ENCODE measurements at regions not wholly inside any gene's neighbourhood (a gene's known extent, or its start where the extent isn't known, plus 50 kb on each side); places are given as distances from the start of the nearest gene placed in this dataset.

DNA sequence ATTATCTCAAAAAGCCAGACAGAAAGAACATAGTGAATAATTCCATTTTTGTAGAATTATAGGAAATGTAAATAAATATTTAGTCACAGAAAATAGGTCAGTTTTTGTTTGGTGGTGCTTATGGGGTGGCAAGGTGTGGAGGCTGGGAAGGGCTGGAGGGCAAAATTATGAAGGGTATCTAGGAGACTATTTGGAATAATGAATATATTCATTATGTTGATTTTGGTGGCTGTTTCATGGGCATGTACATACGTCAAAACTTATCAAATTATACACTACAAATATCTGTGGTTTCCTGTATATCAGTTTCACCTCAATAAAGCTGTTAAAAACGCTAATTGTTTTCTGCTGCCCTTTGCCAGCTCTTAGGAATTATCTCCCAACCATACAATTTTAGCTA, 298.7 kb upstream of the GOLIM4 start:
- Histone ChIP-seq H3K4me3 (ENCODE audit: low read length) (no peak overlapping the region), H3K4me1 (ENCODE audit: low read length) (no peaks in the 10 kb centered on the region), H3F3A (ENCODE audit: insufficient read depth, low read length) (no peaks in the 10 kb centered on the region), H3K4me2 (ENCODE audit: low read depth, low read length) (no peak overlapping the region), H3K9me3 (replicated peaks; ENCODE audit: insufficient read depth, low read length) (no peaks in the 10 kb centered on the region), H4K20me1 (ENCODE audit: insufficient read depth, low read length) (no peaks in the 10 kb centered on the region), H3K27ac (ENCODE audit: low read length) (no peak overlapping the region), H3K27me3 (replicated peaks; ENCODE audit: insufficient read depth, low read length) (no peaks in the 10 kb centered on the region), H2AFZ (ENCODE audit: low read length) (no peak overlapping the region), H3K9me2 (replicated peaks; ENCODE audit: insufficient read depth, low read length) (no peaks in the 10 kb centered on the region), H3K36me3 (replicated peaks; ENCODE audit: insufficient read depth, low read length) (no peaks in the 10 kb centered on the region), H3K9ac (ENCODE audit: low read length) (no peak overlapping the region), H3K79me2 (ENCODE audit: low read length) (no peaks in the 10 kb centered on the region)
- no peak for TF ChIP-seq EZH2phosphoT487 (IDR thresholded peaks at IDR 0.05; ENCODE audit: low read length)
- no peak for TF ChIP-seq EZH2 (optimal IDR thresholded peaks at IDR 0.05; ENCODE audit: low read depth, low read length)
- TF ChIP-seq, protein P1, sequence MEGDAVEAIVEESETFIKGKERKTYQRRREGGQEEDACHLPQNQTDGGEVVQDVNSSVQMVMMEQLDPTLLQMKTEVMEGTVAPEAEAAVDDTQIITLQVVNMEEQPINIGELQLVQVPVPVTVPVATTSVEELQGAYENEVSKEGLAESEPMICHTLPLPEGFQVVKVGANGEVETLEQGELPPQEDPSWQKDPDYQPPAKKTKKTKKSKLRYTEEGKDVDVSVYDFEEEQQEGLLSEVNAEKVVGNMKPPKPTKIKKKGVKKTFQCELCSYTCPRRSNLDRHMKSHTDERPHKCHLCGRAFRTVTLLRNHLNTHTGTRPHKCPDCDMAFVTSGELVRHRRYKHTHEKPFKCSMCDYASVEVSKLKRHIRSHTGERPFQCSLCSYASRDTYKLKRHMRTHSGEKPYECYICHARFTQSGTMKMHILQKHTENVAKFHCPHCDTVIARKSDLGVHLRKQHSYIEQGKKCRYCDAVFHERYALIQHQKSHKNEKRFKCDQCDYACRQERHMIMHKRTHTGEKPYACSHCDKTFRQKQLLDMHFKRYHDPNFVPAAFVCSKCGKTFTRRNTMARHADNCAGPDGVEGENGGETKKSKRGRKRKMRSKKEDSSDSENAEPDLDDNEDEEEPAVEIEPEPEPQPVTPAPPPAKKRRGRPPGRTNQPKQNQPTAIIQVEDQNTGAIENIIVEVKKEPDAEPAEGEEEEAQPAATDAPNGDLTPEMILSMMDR (IDR thresholded peaks at IDR 0.05; ENCODE audit: low read length), result no peak
- no peak for DNase-seq

DNA sequence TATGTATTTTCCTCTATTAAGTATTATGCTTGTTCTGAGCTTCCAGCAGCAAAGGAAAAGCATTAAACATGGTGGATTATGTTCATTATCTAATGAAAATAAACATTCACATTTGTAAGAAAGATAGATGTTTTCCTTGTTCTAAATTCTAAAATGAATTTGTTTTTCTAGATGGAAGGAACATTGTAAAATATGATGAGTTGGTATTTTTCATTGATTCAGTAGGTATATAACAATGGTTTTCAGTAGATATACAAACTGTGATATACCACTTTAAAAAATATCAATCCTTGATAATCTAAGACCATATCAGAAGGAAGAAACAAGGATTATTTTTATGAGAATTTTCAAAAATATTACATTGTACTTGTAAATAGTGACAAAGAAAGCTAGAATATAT, 290.6 kb upstream of the GOLIM4 start:
- no peak overlapping the region for H3K4me3 ChIP-seq (ENCODE audit: low read length)
- no peak overlapping the region for H3K9ac ChIP-seq (ENCODE audit: low read length)
- H3K9me2 ChIP-seq (replicated peaks; ENCODE audit: insufficient read depth, low read length), result no peaks in the 10 kb centered on the region
- H3F3A ChIP-seq (ENCODE audit: insufficient read depth, low read length), result no peaks in the 10 kb centered on the region
- no peak overlapping the region for H3K27ac ChIP-seq (ENCODE audit: low read length)
- no peaks in the 10 kb centered on the region for H3K27me3 ChIP-seq (replicated peaks; ENCODE audit: insufficient read depth, low read length)
- H3K4me2 ChIP-seq (ENCODE audit: low read depth, low read length), result no peak overlapping the region
- H3K79me2 ChIP-seq (ENCODE audit: low read length), result no peaks in the 10 kb centered on the region
- H3K4me1 ChIP-seq (ENCODE audit: low read length), result no peaks in the 10 kb centered on the region
- no peak for DNase-seq
- no peak overlapping the region for H2AFZ ChIP-seq (ENCODE audit: low read length)
- TF ChIP-seq, protein P1 (IDR thresholded peaks at IDR 0.05; ENCODE audit: low read length), result no peak
- TF ChIP-seq EZH2phosphoT487 (IDR thresholded peaks at IDR 0.05; ENCODE audit: low read length) (no peak), EZH2 (optimal IDR thresholded peaks at IDR 0.05; ENCODE audit: low read depth, low read length) (no peak)
- no peaks in the 10 kb centered on the region for H3K9me3 ChIP-seq (replicated peaks; ENCODE audit: insufficient read depth, low read length)
- no peaks in the 10 kb centered on the region for H3K36me3 ChIP-seq (replicated peaks; ENCODE audit: insufficient read depth, low read length)
- H4K20me1 ChIP-seq (ENCODE audit: insufficient read depth, low read length), result no peaks in the 10 kb centered on the region

DNA sequence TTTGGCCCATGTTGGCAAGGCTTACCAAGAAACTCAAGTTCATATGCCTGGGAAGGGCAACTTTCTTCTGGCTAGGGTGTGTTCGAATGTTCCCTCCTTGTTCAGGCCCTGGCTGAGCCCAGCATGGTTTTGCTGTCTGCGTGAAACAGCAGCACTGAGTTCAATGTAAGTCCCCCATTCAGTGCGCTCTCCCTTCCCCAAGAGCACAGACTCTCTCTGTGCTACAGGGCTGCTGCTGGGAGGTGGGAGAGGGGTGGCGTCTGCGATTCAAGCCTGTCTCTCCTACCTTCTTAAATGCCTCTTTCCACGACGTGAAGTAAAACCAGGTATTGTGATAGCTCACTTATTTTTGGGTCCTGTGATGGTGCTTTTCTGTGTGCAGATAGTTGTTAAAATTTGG, 289.3 kb upstream of the GOLIM4 start:
- H3K4me3 ChIP-seq (ENCODE audit: low read length), result no peak overlapping the region
- no peak overlapping the region for H3K9ac ChIP-seq (ENCODE audit: low read length)
- no peak overlapping the region for H2AFZ ChIP-seq (ENCODE audit: low read length)
- H3K4me1 ChIP-seq (ENCODE audit: low read length), result no peaks in the 10 kb centered on the region
- H3K9me2 ChIP-seq (replicated peaks; ENCODE audit: insufficient read depth, low read length), result no peaks in the 10 kb centered on the region
- no peak for DNase-seq
- TF ChIP-seq EZH2 (optimal IDR thresholded peaks at IDR 0.05; ENCODE audit: low read depth, low read length) (no peak), EZH2phosphoT487 (IDR thresholded peaks at IDR 0.05; ENCODE audit: low read length) (no peak)
- TF ChIP-seq, protein P1 (IDR thresholded peaks at IDR 0.05; ENCODE audit: low read length), result no peak
- H3K79me2 ChIP-seq (ENCODE audit: low read length), result no peaks in the 10 kb centered on the region
- no peaks in the 10 kb centered on the region for H3F3A ChIP-seq (ENCODE audit: insufficient read depth, low read length)
- H3K36me3 ChIP-seq (replicated peaks; ENCODE audit: insufficient read depth, low read length), result no peaks in the 10 kb centered on the region
- H4K20me1 ChIP-seq (ENCODE audit: insufficient read depth, low read length), result no peaks in the 10 kb centered on the region
- H3K27ac ChIP-seq (ENCODE audit: low read length), result no peak overlapping the region
- no peaks in the 10 kb centered on the region for H3K9me3 ChIP-seq (replicated peaks; ENCODE audit: insufficient read depth, low read length)
- no peaks in the 10 kb centered on the region for H3K27me3 ChIP-seq (replicated peaks; ENCODE audit: insufficient read depth, low read length)
- no peak overlapping the region for H3K4me2 ChIP-seq (ENCODE audit: low read depth, low read length)

Data from MM.1S (cell line).